Epithelial cell of esophagus (primary cell): ENCODE measurements at regions not wholly inside any gene's neighbourhood (a gene's known extent, or its start where the extent isn't known, plus 50 kb on each side); places are given as distances from the start of the nearest gene placed in this dataset.
"Not testable (repeated sequence)": the region's sequence is repeated elsewhere in the genome, so short reads cannot be mapped to it uniquely, and the experiment has no call there.

ENCODE experiments used
- DNase-seq: peaks from one replicate; pipeline ENCODE4 v3.0.0; 2010; ENCODE audit warnings: low read depth
- H3K4me3 ChIP-seq: 2 replicates; pipeline ENCODE4 v1.5.1; 2011; ENCODE audit warnings: mild to moderate bottlenecking, low read length, control low read depth
- CTCF ChIP-seq: IDR thresholded peaks from 2 replicates; pipeline ENCODE4 v1.5.1; 2011; ENCODE audit warnings: low read depth, mild to moderate bottlenecking, low read length, control low read depth, inconsistent platforms; ENCODE audit not compliant: insufficient read depth; ENCODE audit errors: missing control alignments

GRCh38 chr9:88267283-88267682 is 121.0 kb upstream of the SPIN1 start:
- no peak for DNase-seq
- no peak for TF ChIP-seq CTCF
- H3K4me3 ChIP-seq = no peak overlapping the region

DNA sequence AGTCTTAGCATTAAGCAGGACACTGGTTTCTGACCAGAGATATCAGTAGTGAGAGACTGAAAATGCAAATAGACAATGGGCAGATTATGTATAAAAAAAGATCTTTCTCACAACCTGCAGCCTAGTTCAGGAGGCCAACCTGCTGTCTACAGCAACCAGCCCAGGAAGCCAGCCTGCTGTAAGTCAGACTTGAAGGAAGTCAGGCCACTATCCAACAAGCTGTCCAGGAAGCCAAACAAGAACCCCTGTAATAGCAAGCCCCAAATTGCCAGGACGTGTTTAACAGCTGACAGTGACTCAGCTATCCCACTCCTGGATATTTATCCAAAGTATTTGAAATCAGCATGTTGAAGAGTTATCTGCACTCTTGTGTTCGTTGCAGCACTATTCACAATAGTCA is 121.8 kb upstream of the SPIN1 start:
- H3K4me3 ChIP-seq = no peak overlapping the region
- DNase-seq = peak; percentile 83
- TF ChIP-seq CTCF = no peak

GRCh38 chr9:88259001-88259400 is 120.7 kb upstream of the SPATA31C2 start:
- H3K4me3 ChIP-seq = no peak overlapping the region
- no peak for DNase-seq
- TF ChIP-seq CTCF = no peak

GRCh38 chr9:88258601-88259000 is 120.3 kb upstream of the SPATA31C2 start:
- H3K4me3 ChIP-seq = no peak overlapping the region
- no peak for TF ChIP-seq CTCF
- DNase-seq = no peak

- no peak for TF ChIP-seq CTCF
Observed at GRCh38 chr9:88258024-88258423, 119.7 kb upstream of the SPATA31C2 start.

DNA sequence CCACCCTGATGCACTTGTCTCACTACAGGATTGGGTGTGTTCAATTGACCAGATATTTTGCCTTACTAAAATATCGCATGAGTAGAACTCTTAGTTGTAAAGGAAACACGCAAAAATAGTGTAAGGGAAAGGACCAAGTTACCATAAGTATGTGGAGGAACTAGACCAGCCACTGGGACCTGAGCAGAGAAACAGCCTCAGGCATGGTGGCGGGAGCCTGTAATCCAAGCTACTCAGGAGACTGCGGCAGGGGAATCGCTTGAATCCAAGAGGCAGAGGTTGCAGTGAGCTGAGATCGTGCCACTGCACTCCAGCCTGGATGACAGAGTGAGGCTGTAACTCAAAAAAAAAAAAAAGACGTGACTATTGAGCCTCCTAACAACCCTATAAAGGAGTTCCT is 117.9 kb upstream of the SPATA31C2 start:
- peak; percentile 26 for DNase-seq
- no peak overlapping the region for H3K4me3 ChIP-seq
- TF ChIP-seq CTCF = no peak

More at GRCh38 chr9:88258024-88258423, 119.7 kb upstream of the SPATA31C2 start:
- DNase-seq = peak; percentile 41
- no peak overlapping the region for H3K4me3 ChIP-seq

DNA sequence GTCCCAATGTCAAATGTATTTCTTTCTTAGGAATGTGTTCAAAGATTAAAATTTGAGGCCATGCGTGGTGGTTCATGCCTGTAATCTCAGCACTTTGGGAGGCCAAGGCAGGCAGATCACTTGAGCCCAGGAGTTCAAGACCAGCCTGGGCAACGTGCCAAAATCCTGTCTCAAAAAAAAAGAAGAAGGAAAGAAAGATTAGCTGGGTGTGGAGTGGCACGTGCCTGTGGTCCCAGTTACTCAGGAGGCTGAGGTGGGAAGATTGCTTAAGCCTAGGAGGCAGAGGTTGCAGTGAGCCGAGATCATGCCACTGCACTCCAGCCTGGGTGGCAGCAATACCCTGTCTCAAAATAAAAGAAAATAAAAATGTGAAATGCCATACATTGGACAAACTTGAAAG is 117.5 kb upstream of the SPATA31C2 start:
- H3K4me3 ChIP-seq = not testable (repeated sequence)
- DNase-seq = peak; percentile 40

DNA sequence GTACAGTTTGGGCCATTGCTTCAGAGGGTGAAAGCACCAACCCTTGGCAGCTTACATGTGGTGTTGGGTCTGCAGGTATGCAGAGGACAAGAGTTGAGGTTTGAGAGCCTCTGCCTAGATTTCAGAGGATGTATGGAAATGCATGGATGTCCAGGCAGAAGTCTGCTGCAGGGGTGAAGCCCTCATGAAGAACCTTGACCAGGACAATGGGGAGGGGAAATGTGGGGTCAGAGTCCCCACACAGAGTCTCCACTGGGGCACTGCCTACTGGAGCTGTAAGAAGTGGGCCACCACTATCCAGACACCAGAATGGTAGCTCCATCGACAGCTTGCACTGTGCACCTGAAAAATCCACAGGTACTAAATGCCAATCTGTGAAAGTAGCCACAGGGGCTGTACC is 113.6 kb upstream of the SPATA31C2 start:
- no peak for TF ChIP-seq CTCF
- H3K4me3 ChIP-seq = no peak overlapping the region
- DNase-seq = no peak
